HL-60 (cell line): ENCODE measurements at regions not wholly inside any gene's neighbourhood (a gene's known extent, or its start where the extent isn't known, plus 50 kb on each side); places are given as distances from the start of the nearest gene placed in this dataset.

Source experiments
- DNase-seq, 2 experiments: peaks; one replicate each; pipeline ENCODE4 v3.0.0-alpha.2; 2010 to 2020; ENCODE audit warnings: low read depth in 1 of 2, low spot score in 1 of 2
- H3K27ac ChIP-seq: fragments of 250-450 bp; sonication (Bioruptor Pico); replicated peaks from 2 replicates; pipeline ENCODE4 v1.5.1; 2020; ENCODE audit warnings: mild to moderate bottlenecking, moderate library complexity
- H3K27me3 ChIP-seq: fragments of 250-450 bp; sonication (Bioruptor Pico); 2 replicates; pipeline ENCODE4 v1.5.1; 2021; ENCODE audit warnings: mild to moderate bottlenecking, moderate library complexity; ENCODE audit not compliant: insufficient read depth, poor library complexity, severe bottlenecking
- H3K4me3 ChIP-seq: replicated peaks from 2 replicates; pipeline ENCODE4 v1.5.1; 2011; ENCODE audit warnings: mild to moderate bottlenecking, control low read depth, low read length; ENCODE audit not compliant: insufficient read depth
- GABPA ChIP-seq: IDR thresholded peaks from 2 replicates; pipeline ENCODE4 v1.6.1; 2012; ENCODE audit warnings: low read depth
- POLR2AphosphoS5 ChIP-seq: IDR thresholded peaks from 2 replicates; pipeline ENCODE4 v1.6.1; 2012; ENCODE audit warnings: low read depth
- SPI1 ChIP-seq: IDR thresholded peaks from 2 replicates; pipeline ENCODE4 v1.6.1; 2012; ENCODE audit warnings: low read depth, mild to moderate bottlenecking, borderline replicate concordance
- TF ChIP-seq, protein P1 (sequence below): IDR thresholded peaks from 2 replicates; pipeline ENCODE4 v1.6.1; 2012; ENCODE audit warnings: low read depth; ENCODE audit not compliant: insufficient replicate concordance
- TF ChIP-seq, protein P2 (sequence below): IDR thresholded peaks from one replicate; pipeline ENCODE4 v1.5.1; 2011; ENCODE audit warnings: low read length, control low read depth, inconsistent platforms; ENCODE audit not compliant: insufficient read depth

DNA sequence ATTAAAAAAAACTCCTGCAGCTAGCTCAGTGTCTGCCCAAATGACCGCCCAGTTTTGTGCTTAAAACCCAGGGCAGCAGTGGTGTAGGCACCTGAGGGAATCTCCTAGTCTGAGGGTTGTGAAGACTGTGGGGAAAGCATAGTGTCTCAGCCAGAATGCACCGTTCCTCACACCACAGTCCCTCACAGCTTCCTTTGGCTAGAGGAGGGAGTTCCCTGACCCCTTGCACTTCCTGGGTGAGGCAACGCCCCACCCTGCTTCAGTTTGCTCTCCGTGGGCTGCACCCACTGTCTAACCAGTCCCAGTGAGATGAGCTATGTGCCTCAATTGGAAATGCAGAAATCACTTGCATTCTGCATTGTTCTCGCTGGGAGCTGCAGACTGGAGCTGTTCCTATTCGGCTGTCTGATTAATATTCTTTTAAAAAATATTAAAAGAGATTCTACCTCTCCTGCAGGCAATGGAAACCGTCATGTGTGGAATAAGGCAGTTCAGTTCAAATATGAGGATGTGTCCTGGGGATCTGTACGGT lies 645.7 kb downstream of the FGF9 start:
- DNase-seq: no peak
- Histone ChIP-seq H3K27ac (no peak overlapping the region), H3K27me3 (no peaks in the 10 kb centered on the region), H3K4me3 (no peak overlapping the region)
- TF ChIP-seq, protein P1, sequence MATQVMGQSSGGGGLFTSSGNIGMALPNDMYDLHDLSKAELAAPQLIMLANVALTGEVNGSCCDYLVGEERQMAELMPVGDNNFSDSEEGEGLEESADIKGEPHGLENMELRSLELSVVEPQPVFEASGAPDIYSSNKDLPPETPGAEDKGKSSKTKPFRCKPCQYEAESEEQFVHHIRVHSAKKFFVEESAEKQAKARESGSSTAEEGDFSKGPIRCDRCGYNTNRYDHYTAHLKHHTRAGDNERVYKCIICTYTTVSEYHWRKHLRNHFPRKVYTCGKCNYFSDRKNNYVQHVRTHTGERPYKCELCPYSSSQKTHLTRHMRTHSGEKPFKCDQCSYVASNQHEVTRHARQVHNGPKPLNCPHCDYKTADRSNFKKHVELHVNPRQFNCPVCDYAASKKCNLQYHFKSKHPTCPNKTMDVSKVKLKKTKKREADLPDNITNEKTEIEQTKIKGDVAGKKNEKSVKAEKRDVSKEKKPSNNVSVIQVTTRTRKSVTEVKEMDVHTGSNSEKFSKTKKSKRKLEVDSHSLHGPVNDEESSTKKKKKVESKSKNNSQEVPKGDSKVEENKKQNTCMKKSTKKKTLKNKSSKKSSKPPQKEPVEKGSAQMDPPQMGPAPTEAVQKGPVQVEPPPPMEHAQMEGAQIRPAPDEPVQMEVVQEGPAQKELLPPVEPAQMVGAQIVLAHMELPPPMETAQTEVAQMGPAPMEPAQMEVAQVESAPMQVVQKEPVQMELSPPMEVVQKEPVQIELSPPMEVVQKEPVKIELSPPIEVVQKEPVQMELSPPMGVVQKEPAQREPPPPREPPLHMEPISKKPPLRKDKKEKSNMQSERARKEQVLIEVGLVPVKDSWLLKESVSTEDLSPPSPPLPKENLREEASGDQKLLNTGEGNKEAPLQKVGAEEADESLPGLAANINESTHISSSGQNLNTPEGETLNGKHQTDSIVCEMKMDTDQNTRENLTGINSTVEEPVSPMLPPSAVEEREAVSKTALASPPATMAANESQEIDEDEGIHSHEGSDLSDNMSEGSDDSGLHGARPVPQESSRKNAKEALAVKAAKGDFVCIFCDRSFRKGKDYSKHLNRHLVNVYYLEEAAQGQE: no peak
- no peak for TF ChIP-seq GABPA
- TF ChIP-seq, protein P2, sequence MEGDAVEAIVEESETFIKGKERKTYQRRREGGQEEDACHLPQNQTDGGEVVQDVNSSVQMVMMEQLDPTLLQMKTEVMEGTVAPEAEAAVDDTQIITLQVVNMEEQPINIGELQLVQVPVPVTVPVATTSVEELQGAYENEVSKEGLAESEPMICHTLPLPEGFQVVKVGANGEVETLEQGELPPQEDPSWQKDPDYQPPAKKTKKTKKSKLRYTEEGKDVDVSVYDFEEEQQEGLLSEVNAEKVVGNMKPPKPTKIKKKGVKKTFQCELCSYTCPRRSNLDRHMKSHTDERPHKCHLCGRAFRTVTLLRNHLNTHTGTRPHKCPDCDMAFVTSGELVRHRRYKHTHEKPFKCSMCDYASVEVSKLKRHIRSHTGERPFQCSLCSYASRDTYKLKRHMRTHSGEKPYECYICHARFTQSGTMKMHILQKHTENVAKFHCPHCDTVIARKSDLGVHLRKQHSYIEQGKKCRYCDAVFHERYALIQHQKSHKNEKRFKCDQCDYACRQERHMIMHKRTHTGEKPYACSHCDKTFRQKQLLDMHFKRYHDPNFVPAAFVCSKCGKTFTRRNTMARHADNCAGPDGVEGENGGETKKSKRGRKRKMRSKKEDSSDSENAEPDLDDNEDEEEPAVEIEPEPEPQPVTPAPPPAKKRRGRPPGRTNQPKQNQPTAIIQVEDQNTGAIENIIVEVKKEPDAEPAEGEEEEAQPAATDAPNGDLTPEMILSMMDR: no peak
- no peak for TF ChIP-seq SPI1
- TF ChIP-seq POLR2AphosphoS5: no peak

DNA sequence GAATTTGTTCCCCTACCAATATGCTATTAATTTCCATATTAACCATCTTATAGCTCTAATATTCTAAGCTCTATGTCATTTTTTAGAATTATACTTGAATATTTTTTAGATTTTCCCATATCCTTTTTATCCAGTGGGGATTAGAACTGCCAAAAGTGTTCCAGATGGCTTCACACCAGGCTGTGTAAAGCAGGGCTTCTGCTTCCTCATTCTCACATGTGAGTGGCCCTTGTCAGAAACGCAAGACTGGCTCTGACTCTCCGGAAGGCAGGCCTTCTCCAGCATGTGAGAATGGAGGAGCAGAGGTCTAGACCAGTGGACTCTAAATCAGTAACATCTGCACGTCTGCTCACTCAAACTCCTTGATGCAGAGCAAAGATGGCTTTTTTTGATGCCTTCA lies 650.1 kb downstream of the FGF9 start:
- TF ChIP-seq, protein P2: no peak
- TF ChIP-seq POLR2AphosphoS5 (no peak), SPI1 (no peak), GABPA (no peak)
- TF ChIP-seq, protein P1: no peak
- Histone ChIP-seq H3K27me3 (no peaks in the 10 kb centered on the region), H3K4me3 (no peak overlapping the region), H3K27ac (no peak overlapping the region)
- DNase-seq: no peak

DNA sequence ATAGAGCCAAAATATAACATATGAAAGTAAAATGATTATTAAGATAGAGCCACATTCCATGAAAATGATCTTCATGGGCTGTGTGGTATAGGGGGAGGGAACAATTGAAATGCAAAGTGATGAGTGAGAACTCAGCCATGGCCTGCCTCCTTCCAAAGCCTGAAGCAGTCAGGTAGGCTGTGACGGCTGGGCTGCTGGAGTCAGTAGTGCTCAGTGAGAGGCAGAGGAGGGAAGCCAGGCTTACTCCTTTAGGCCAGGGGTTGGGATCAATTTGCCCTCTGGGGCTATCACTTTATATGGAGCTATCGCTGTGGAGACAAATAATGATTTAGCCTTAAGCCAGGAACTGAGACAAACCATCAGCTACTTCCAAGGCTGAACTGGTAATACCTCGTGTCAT lies 654.9 kb downstream of the FGF9 start:
- no peak for TF ChIP-seq SPI1
- no peak for TF ChIP-seq POLR2AphosphoS5
- TF ChIP-seq GABPA: no peak
- TF ChIP-seq, protein P2: no peak
- TF ChIP-seq, protein P1: no peak
- H3K4me3 ChIP-seq: no peak overlapping the region
- H3K27me3 ChIP-seq: no peaks in the 10 kb centered on the region
- DNase-seq: no peak
- no peak overlapping the region for H3K27ac ChIP-seq
